ENCODE measurements at regions not wholly inside any gene's neighbourhood (a gene's known extent, or its start where the extent isn't known, plus 50 kb on each side); places are given as distances from the start of the nearest gene placed in this dataset.
A peak's percentile ranks its signal among the peaks of the same experiment; 100 is the strongest.

GRCh38 chr2:38450509-38450908 lies 73.4 kb upstream of the ATL2 start:
- no peak for DNase-seq (ENCODE audit: low read depth in 2 of 2)

DNA sequence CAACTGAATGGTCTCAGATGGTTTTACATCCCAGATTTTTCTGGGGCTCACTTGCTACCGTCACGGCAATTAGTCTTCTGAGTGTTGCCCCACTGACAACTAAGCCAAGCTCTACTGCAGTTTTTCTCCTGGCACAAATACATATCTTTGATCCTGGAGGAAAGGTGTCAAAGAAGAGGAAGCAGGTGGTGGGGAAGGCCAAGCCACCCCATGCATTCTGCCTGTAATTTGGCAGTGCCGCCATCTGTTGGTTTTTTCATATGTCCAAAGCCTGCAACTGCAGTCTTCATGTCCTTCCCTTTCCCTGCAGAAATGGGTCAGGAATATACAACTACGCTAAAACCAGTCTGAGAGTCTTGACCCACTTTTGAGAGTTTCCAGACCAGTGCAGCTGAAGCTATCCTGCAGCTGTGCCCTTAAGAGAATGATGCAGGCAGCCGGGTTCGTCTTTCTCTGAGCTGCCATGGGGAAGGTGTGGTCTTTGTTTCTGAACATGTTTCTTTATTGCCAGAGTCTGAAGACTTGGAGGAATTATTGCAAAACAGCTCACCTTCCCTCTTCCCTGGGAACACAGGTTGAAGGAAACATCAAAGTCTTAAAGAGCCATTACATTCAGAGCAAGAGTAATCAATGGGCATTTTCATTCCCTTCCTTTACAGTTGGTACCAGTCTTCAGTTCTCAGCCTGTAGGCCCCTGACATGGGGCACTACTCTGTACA lies 71.8 kb upstream of the ATL2 start:
- DNase-seq (ENCODE audit: low read depth in 2 of 2): no peak

GRCh38 chr2:38446906-38447561 lies 70.0 kb upstream of the ATL2 start:
- no peak for DNase-seq (ENCODE audit: low read depth in 2 of 2)

DNA sequence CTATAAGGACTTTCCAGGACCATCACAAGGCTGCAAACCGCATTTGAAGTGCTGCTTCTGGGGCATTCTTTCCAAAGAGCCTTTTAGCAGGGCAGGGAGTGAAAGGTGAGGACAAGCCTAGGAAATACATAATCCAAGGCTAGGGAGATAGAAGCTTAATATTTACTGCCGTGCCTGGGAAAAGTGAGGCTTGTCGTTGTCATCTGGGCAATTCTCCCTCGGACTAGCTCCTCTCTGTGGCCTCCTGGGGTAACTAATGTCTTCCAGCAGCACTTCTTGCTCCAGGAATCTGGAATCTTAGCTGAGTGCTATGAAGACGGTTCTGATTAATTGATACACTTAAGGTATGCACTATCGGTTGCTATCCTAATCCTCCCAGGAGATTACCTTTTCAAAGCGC lies 69.3 kb upstream of the ATL2 start:
- DNase-seq (ENCODE audit: low read depth in 2 of 2): no peak

DNA sequence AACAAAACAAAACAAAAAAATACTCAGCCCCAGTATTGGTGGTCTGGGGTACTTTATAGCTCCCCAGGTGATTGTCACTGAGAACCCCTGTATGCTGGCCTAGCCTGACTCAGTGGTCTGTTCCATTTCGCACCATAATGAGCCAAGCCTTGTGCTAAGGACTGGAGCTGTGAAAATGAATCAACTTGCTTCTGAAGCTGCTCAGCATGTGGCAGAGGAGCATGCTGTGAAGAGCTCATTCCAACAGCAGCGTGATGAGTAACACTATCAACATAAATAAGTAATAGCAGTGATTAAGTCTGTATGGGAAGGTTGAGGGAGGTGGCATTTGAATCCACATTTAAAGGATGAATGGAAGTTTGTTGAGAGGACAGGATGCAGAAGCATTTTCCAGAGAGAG lies 67.2 kb upstream of the ATL2 start:
- no peak for DNase-seq (ENCODE audit: low read depth in 2 of 2)

- no peak for DNase-seq (ENCODE audit: low read depth in 2 of 2)
These were observed 65.8 kb upstream of the ATL2 start for GRCh38 chr2:38442643-38443541.

- no peak for DNase-seq (ENCODE audit: low read depth in 2 of 2)
These were observed 64.3 kb upstream of the ATL2 start for GRCh38 chr2:38441346-38441745.

DNA sequence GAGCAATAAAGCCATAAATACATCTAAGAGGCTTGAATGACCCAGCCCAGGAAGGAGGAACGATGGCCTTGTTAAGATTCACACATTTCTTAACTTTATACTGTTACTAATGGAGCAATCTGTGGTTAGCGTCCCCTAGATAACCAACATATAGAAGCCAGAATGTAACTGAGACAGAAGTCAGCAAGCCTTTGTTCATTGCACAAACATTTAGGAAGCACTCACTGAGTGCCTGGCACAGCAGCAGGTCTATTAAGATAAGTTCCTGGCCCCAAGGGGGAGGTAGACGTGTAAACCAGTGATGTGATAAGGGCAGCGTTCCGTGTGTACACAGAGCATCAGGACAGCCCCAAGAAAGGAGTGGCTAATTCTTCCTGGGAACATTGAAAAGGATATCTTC lies 63.6 kb upstream of the ATL2 start:
- DNase-seq (ENCODE audit: low read depth in 2 of 2): no peak

DNA sequence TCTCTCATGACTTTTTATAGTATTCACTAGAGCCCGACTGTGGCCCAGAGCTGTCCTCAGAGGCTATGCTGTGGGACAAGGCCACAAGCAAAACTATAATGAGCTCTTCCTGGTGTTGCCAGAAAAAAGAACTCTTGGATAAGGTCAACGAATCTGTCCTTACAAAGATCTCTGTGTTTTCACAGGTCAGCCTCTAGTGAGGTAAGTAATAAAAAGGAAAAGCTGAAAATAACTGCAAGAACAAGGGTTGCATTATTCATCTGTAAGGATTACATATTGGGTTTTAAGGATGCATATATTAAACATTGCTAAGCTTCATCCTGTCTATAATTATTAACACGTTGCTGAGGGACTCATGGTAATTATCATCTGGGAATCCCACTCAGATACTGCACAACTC lies 62.8 kb upstream of the ATL2 start:
- DNase-seq (ENCODE audit: low read depth in 2 of 2): no peak

GRCh38 chr2:38438883-38439612 lies 62.0 kb upstream of the ATL2 start:
- peak in 1 of 2 experiments; percentile 4 for DNase-seq (ENCODE audit: low read depth in 2 of 2)

- no peak for DNase-seq (ENCODE audit: low read depth in 2 of 2)
These were observed 61.2 kb upstream of the ATL2 start for GRCh38 chr2:38438133-38438882.

GRCh38 chr2:38436227-38436664 lies 59.2 kb upstream of the ATL2 start:
- no peak for DNase-seq (ENCODE audit: low read depth in 2 of 2)

DNA sequence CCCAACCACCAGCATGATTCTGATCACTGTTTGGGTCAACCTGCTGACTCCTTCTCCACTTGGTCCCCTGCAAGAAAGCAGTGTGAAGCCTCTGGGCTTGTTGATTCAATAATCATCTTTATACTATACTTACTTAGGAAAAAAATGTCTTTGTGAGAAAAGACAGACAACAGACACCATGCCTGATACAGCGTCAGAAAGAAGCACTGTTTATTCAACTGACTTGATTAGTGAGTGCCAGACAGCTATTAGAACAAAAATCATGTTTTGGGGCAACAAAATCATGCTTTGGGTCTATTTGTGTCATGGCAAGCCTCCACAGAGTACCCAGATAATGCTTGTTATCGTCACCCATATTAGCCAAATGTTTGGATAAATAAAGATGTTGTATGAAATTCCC lies 58.7 kb upstream of the ATL2 start:
- no peak for DNase-seq (ENCODE audit: low read depth in 2 of 2)

DNA sequence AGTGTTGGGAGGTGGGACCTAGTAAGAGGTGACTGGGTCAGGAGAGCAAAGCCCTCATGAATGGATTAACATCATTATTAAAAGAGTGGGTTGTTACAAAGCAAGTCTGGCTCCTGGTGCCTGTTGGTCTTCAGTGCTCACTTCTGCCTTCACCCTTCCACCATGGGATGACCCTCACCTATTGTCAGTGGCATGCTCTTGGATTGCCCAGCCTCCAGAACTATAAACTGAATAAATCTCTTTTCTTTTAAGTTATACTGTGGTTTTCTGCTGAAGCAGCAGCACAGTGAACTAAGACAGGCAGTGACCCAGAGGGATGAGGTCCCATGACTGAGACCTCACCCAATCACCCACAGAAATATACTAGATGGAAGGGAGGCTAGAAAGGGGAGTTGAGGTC lies 57.5 kb upstream of the ATL2 start:
- no peak for DNase-seq (ENCODE audit: low read depth in 2 of 2)

GRCh38 chr2:38433607-38433975 lies 56.5 kb upstream of the ATL2 start:
- DNase-seq (ENCODE audit: low read depth in 2 of 2): no peak

- DNase-seq (ENCODE audit: low read depth in 2 of 2): no peak
These were observed 55.9 kb upstream of the ATL2 start for GRCh38 chr2:38432820-38433606.

DNA sequence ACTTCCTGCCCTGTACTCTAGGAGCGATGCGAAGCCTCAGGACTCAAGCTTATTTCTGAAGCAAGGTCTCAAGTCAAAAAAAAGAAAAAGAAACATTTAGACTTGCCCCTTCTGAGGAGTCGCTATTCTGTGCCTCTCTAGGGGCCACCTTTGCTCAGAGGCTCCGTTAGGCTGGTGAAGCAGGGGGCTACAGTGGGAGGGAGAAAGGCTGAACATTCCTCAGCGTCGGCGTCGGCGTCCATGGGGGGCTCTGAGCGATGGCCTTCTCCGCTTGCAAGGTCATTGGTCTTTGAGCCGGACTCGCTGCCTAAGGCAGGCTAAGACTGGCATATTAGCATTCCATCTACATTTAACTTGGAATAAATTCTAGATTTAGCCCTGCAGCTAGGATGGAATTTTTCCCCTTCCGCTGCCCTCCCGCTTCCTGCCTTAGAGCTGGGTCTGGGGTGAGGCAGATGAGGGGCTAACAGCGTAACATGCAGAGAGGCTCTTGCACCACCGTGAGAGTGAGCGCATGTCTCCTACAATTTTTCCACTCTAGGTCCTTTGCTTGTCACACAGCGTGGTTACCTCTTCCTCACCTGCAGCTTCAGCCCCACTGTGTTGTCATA lies 53.6 kb upstream of the ATL2 start:
- DNase-seq (ENCODE audit: low read depth in 2 of 2): no peak

DNA sequence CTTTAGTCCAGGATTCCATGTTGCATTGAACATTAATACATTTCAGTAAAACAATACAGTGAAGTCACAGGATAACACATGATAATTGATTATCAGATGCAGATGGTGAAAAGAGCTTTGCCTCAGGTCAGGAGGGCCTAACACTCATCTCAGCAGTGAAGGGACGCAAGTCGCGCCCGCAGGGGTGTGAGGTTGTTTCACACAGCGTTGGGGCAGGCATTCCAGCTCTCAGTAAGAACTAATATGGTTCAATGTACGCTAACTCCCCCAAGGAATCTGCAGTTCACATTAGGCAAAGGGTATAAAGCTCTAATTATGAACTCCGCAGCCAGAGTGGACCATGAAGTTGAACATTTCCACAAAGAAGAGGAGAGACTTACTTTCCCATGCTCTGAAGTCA lies 53.1 kb upstream of the ATL2 start:
- no peak for DNase-seq (ENCODE audit: low read depth in 2 of 2)

DNA sequence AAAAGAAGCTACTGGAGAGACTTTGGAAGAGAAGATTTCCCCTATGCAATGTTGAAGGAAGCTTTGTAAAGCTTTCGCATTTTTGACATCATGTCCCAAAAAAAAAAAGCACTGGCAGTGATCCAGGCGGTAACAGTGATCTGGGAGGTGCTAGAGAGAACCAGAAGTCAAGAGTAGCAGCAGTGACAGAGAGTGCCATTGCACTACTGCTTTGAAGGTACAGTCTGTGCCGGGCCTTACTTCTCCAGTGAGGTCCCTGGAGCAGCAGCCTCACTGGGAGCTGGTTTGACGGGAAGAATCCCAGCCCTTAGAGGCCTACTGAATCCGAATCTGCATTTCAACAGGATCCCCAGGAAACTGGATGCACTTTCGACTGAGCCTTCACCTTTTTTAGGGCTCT lies 50.9 kb upstream of the ATL2 start:
- no peak for DNase-seq (ENCODE audit: low read depth in 2 of 2)

GRCh38 chr2:38427054-38427453 lies 50.0 kb upstream of the ATL2 start:
- no peak for DNase-seq (ENCODE audit: low read depth in 2 of 2)
